Choroid plexus epithelial cell (primary cell): ENCODE measurements at regions not wholly inside any gene's neighbourhood (a gene's known extent, or its start where the extent isn't known, plus 50 kb on each side); places are given as distances from the start of the nearest gene placed in this dataset.
"Not testable (repeated sequence)": the region's sequence is repeated elsewhere in the genome, so short reads cannot be mapped to it uniquely, and the experiment has no call there.

ENCODE experiments used
- DNase-seq: peaks from one replicate; pipeline ENCODE4 v3.0.0-alpha.2; 2010; ENCODE audit warnings: low read depth
- H3K4me3 ChIP-seq: 2 replicates; pipeline ENCODE4 v1.5.1; 2011; ENCODE audit warnings: low read depth, mild to moderate bottlenecking, control low read depth, low read length, moderate library complexity
- TF ChIP-seq, protein P1 (sequence below): conservative IDR thresholded peaks from 2 replicates; pipeline ENCODE4 v1.5.1; 2011; ENCODE audit warnings: low read depth, mild to moderate bottlenecking, control low read depth, inconsistent platforms, low read length, moderate library complexity

DNA sequence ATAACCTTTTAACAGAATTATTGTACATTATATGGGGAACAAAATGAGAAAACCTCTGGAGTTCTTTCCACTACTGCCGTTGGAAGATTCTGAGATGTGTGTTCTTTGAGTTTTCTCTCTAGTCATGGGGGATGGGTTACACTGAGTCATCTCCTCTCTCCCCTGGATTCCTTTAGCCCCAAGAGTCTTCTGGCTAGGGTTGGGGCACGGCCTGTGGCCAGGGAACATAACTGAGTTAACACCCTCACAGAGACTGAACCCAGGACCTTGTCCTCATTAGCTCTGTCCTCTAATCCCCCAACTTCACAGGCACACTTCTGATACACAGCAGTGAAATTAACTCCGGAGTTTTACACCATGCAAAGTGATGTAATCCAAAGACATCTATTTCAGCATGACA, 142.3 kb upstream of the F9 start:
- no peak overlapping the region for H3K4me3 ChIP-seq
- TF ChIP-seq, protein P1, sequence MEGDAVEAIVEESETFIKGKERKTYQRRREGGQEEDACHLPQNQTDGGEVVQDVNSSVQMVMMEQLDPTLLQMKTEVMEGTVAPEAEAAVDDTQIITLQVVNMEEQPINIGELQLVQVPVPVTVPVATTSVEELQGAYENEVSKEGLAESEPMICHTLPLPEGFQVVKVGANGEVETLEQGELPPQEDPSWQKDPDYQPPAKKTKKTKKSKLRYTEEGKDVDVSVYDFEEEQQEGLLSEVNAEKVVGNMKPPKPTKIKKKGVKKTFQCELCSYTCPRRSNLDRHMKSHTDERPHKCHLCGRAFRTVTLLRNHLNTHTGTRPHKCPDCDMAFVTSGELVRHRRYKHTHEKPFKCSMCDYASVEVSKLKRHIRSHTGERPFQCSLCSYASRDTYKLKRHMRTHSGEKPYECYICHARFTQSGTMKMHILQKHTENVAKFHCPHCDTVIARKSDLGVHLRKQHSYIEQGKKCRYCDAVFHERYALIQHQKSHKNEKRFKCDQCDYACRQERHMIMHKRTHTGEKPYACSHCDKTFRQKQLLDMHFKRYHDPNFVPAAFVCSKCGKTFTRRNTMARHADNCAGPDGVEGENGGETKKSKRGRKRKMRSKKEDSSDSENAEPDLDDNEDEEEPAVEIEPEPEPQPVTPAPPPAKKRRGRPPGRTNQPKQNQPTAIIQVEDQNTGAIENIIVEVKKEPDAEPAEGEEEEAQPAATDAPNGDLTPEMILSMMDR, result no peak

DNA sequence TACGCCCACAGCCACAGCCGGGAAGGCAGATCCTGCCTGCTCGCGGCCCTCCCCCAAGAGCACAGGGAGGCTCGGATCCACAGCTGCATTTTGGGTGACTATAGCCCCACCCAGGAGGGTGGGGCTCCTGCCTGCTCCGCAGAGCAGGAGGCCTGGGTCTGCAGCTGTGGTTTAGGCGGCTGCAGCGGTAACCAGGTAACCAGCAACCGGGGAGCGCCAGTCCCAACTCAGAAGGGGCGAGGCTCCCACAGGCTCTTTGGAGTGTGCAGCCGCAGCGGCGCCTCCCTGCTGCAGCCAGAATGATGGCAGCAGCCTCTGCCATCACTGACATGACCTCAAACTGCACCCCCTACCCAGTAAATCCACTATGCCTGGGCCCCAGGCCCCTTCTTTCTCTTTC, 148.0 kb upstream of the F9 start:
- H3K4me3 ChIP-seq, result no peak overlapping the region
- TF ChIP-seq, protein P1, result no peak
- no peak for DNase-seq

More for the DNA sequence above, 142.3 kb upstream of the F9 start:
- no peak for DNase-seq

DNA sequence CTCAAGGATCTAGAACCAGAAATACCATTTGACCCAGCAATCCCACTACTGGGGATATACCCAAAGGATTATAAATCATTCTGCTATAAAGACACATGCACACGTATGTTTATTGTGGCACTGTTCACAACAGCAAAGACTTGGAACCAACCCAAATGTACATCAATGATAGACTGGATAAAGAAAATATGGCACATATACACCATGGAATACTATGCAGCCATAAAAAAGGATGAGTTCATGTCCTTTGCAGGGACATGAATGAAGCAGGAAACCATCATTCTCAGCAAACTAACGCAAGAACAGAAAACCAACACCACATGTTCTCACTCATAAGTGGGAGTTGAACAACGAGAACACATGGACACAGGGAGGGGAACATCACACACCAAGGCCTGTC, 154.0 kb upstream of the F9 start:
- H3K4me3 ChIP-seq, result not testable (repeated sequence)

DNA sequence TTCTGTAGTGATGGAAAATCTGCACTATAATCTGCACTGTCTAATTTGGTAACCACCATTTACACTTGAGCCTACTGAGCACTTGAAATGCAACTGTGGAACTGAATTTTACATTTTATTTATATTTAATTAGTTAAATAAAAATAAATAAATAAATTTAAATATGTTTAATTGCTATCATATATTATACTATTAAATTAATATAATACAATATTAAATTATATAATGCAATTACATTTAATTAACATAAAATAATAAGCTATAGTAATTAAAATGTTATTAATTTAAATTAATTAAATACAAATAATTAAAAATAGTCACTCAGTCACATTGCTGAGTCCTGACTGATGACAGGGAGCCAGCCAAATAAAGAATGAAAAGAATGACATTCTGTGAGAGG, 170.2 kb upstream of the F9 start:
- TF ChIP-seq, protein P1, result no peak
- no peak overlapping the region for H3K4me3 ChIP-seq
- no peak for DNase-seq

More for the DNA sequence above, 154.0 kb upstream of the F9 start:
- DNase-seq, result not testable (repeated sequence)

- H3K4me3 ChIP-seq, DNase-seq: not testable (repeated sequence)
These were observed 187.9 kb upstream of the F9 start for GRCh38 chrX:139342594-139342991.

DNA sequence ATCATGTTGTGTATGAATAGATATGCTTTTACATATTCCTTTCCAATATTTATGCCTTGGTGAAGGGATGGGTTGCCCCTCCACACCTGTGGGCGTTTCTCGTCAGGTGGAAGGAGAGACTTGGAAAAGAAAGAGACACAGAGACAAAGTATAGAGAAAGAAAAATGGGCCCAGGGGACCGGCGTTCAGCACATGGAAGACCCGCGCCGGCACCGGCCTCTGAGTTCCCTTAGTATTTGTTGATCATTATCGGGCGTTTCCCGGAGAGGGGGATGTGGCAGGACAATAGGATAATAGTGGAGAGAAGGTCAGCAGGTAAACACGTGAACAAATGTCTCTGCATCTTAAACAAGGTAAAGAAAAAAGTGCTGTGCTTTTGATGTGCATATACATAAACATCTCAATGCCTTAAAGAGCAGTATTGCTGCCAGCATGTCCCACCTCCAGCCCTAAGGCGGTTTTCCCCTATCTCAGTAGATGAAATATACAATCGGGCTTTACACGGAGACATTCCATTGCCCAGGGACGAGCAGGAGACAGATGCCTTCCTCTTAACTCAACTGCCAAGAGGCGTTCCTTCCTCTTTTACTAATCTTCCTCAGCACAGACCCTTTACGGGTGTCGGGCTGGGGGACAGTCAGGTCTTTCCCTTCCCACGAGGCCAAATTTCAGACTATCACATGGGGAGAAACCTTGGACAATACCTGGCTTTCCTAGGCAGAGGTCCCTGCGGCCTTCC, 188.5 kb upstream of the F9 start:
- not testable (repeated sequence) for DNase-seq, H3K4me3 ChIP-seq

- no peak for DNase-seq
- TF ChIP-seq, protein P1, result no peak
- H3K4me3 ChIP-seq, result no peak overlapping the region
These were observed 198.1 kb upstream of the F9 start for GRCh38 chrX:139332441-139332840.

- H3K4me3 ChIP-seq, result no peak overlapping the region
- no peak for DNase-seq
- TF ChIP-seq, protein P1, result no peak
These were observed 203.2 kb upstream of the F9 start for GRCh38 chrX:139327355-139327754.

DNA sequence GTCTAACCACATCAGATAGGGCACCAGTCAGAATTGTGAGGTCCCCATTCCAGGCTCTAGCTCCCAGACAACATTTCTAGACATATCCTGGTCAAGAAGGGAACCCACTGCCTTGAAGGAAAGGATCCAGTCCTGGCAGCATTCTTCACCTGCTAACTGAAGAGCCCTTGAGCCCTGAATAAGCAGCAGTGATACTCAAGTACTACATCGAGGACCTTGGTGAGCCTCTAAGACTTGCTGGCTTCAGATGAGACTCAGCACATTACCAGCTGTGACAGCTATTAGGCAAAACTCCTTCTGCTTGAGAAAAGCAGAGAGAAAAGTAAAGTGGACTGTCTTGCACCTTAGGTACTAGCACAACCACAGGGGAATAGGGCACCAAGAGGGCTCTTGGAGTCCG, 205.8 kb upstream of the F9 start:
- no peak overlapping the region for H3K4me3 ChIP-seq
- no peak for DNase-seq
- TF ChIP-seq, protein P1, result no peak

DNA sequence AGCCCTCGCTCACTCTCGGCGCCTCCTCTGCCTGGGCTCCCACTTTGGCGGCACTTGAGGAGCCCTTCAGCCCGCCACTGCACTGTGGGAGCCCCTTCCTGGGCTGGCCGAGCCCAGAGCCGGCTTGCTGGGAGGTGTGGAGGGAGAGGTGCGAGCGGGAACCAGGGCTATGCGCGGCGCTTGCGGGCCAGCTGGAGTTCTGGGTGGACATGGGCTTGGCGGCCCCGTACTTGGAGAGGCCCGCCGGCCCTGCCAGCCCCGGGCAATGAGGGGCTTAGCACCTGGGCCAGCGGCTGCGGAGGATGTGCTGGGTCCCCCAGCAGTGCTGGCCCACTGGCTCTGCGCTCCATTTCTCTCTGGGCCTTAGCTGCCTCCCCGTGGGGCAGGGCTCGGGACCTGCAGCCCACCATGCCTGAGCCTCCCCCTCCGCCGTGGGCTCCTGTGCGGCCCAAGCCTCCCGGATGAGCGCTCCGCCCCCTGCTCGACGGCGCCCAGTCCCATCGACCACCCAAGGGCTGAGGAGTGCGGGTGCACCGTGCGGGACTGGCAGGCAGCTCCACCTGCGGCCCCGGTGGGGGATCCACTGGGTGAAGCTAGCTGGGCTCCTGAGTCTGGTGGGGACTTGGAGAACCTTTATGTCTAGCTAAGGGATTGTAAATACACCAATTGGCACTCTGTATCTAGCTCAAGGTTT, 209.7 kb upstream of the F9 start:
- not testable (repeated sequence) for DNase-seq, H3K4me3 ChIP-seq

DNA sequence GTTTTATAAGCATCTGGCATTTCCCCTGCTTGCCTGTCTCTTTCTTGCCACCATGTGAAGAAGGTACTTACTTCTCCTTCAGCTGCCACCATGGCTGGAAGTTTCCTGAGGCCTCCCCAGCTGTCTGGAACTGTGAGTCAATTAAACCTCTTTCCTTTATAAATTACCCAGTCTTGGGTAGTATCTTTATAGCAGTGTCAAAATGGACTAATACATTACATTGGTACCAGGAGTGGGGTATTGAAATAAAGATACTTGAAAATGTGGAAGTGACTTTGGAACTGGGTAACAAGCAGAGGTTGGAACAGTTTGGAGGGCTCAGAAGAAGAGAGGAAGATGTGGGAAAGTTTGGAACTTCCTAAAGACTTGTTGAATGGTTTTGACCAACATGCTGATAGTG, 223.9 kb upstream of the F9 start:
- DNase-seq, H3K4me3 ChIP-seq: not testable (repeated sequence)
